ENCODE measurements at regions not wholly inside any gene's neighbourhood (a gene's known extent, or its start where the extent isn't known, plus 50 kb on each side); places are given as distances from the start of the nearest gene placed in this dataset.

DNA sequence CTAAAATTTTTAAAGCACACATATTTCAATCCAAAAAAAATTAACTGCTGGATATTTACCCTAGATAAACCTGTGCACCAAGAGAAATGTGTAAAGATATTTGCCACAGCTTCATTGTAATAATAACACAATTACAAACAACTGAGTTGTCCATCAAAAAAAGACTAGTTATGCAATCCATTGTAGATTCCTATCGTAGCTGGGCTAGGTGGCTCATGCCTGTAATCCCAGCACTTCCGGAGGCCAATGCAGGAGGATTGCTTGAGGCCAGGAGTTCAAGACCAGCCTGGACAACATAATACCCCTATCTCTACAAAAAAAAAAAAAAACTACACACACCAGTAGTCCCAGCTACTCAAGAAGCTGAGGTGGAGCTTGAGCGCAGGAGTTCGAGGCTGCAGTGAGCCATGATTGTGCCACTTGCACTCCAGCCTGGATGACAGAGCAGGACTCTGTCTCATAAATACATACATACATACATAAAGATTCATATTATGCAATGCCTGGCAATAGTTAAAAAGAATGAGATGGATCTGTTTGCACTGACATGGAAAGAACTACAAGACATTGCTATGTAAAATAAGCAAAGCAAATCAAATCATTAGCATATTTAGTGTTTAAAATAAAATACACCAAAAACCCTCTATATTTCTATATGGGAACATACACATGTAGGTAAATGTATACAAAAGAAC lies 56.5 kb upstream of the CCDC28A start:
- Mint-ChIP-seq H3K4me1 (no peaks in the 10 kb centered on the region), H3K27ac (no peak overlapping the region)

DNA sequence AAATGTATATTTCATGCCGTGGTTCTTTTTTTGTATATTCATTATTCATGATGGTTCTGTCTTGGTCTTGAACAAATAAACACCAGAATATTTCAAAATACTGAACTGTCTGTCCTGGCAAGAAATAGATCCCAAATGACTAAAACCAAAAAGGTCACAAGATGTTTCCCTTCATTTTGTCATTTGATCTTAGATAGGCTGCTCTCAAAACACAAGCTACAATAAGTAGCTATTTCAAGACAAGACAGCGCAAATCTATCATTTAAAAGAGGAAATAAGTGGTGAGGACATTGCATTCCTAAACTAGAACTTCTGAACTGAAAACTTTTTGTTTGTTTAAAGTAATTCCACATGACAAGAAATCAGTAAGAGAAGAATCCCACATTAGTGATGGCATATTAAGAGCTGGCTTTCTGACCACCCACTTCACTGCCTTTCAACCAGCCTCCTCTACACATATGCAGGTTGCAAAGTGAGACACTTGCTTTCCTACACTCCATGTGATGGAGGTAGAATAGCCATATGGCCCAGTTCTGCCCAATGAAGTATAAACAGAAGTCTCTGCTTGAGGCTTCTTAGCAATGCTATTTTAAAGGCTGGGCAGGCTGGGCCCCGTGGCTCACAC lies 54.4 kb upstream of the CCDC28A start:
- no peak overlapping the region for H3K4me3 Mint-ChIP-seq
- TF ChIP-seq, protein P1, sequence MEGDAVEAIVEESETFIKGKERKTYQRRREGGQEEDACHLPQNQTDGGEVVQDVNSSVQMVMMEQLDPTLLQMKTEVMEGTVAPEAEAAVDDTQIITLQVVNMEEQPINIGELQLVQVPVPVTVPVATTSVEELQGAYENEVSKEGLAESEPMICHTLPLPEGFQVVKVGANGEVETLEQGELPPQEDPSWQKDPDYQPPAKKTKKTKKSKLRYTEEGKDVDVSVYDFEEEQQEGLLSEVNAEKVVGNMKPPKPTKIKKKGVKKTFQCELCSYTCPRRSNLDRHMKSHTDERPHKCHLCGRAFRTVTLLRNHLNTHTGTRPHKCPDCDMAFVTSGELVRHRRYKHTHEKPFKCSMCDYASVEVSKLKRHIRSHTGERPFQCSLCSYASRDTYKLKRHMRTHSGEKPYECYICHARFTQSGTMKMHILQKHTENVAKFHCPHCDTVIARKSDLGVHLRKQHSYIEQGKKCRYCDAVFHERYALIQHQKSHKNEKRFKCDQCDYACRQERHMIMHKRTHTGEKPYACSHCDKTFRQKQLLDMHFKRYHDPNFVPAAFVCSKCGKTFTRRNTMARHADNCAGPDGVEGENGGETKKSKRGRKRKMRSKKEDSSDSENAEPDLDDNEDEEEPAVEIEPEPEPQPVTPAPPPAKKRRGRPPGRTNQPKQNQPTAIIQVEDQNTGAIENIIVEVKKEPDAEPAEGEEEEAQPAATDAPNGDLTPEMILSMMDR (IDR thresholded peaks at IDR 0.05; ENCODE audit: unreplicated experiment in 3 of 3) = no peak

More for the DNA sequence above, 56.5 kb upstream of the CCDC28A start:
- Mint-ChIP-seq H3K9me3 (peaks cover 12% of the 10 kb centered on the region), H3K36me3 (ENCODE audit: low read depth) (no peaks in the 10 kb centered on the region), H3K27me3 (ENCODE audit: low read depth) (peaks cover 4% of the 10 kb centered on the region), H3K4me3 (no peak overlapping the region)
- TF ChIP-seq, protein P1 (IDR thresholded peaks at IDR 0.05; ENCODE audit: unreplicated experiment in 3 of 3) = no peak

DNA sequence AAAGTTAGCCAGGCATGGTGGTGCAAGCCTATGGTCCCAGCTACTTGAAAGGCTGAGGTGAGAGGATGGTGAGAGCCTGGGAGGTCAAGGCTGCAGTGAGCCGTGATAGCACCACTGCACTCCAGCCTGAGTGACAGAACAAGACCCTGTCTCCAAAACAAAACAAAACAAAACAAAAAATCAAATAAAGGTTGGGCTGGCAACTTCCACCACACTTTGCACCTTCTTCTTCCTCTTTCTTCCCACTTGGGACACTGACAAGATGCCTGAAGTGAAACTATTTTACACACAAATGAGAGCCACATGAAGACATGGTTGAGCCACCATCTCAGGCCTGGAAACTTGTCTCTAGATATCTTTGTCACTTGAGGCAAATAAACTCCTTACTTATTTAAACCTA lies 53.8 kb upstream of the CCDC28A start:
- Mint-ChIP-seq H3K9me3 (peaks cover 6% of the 10 kb centered on the region), H3K36me3 (ENCODE audit: low read depth) (no peaks in the 10 kb centered on the region), H3K27ac (peak overlapping the region in 1 of 3 experiments; percentile 8), H3K27me3 (ENCODE audit: low read depth) (peaks cover 4% of the 10 kb centered on the region), H3K4me1 (no peaks in the 10 kb centered on the region), H3K4me3 (no peak overlapping the region)
- TF ChIP-seq, protein P1 (IDR thresholded peaks at IDR 0.05; ENCODE audit: unreplicated experiment in 3 of 3) = no peak

More for the DNA sequence above, 54.4 kb upstream of the CCDC28A start:
- H3K9me3 Mint-ChIP-seq = peaks cover 8% of the 10 kb centered on the region
- H3K27me3 Mint-ChIP-seq (ENCODE audit: low read depth) = peaks cover 4% of the 10 kb centered on the region
- H3K4me1 Mint-ChIP-seq = no peaks in the 10 kb centered on the region
- H3K36me3 Mint-ChIP-seq (ENCODE audit: low read depth) = no peaks in the 10 kb centered on the region
- peak overlapping the region in 2 of 3 experiments; percentile 8 to 14 for H3K27ac Mint-ChIP-seq

DNA sequence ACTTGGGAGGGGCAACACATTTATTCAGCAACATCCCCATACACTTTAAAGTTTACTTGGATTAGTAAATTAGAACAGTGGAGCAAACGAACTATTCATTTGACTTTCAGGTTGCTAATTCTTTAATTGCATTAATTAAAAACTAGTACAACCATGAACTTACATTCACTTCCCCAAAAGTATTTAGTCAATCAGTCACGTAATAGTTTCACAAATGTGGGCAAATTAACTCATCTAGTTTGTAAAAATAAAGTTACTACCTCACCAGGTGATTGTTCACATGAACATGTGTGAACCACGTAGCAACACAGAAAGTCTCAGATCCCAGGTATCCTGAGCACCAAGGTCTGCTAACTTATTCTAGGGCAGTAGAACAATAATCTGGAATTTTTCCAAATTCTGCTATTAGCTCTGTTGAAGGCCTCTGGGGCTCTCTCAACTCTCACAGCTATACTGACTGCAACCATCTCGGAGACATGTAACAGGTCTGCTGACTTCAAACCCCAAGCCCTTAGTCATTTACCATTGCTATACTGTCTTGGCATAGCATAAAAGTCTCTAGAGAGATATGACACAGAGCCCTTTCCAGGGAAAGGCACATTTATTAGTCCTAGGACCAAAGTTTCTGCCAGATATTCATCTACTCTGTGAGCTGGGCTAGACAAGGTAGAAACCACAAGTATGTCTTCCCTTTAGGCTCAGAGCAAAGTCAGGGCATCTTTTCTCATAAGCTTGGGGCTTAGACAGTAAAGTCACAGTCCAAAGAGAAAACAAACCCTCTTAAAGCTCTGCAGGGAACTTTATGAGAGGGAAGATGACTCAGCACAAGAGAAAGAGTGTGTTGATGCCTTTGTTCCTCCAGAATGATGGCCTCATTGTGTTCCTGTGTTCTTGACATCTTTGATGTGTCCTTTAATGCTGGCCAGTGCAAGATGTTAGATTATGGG lies 50.9 kb upstream of the CCDC28A start:
- no peaks in the 10 kb centered on the region for H3K4me1 Mint-ChIP-seq
- no peaks in the 10 kb centered on the region for H3K36me3 Mint-ChIP-seq (ENCODE audit: low read depth)
- TF ChIP-seq, protein P1 (IDR thresholded peaks at IDR 0.05; ENCODE audit: unreplicated experiment in 3 of 3) = no peak
- H3K27ac Mint-ChIP-seq = no peak overlapping the region
- no peaks in the 10 kb centered on the region for H3K27me3 Mint-ChIP-seq (ENCODE audit: low read depth)
- H3K9me3 Mint-ChIP-seq = no peaks in the 10 kb centered on the region
- no peak overlapping the region for H3K4me3 Mint-ChIP-seq

Measured in nephron (organoid).